Activated naive CD8-positive, alpha-beta T cell treated with anti-CD3 and anti-CD28 coated beads, Interleukin-2, amount 50 U/mL, for 24 hours (primary cell): ENCODE measurements at regions not wholly inside any gene's neighbourhood (a gene's known extent, or its start where the extent isn't known, plus 50 kb on each side); places are given as distances from the start of the nearest gene placed in this dataset.

Experiments used
- ATAC-seq: fragments of 150-1000 bp; cut with Tn5 transposase; one replicate; pipeline ENCODE4 v1.10.0; 2021
- DNase-seq: peaks from one replicate; pipeline ENCODE4 v3.0.0; 2021
- H3K27ac Mint-ChIP-seq: one replicate; pipeline ENCODE4 v1.8.0; 2021; ENCODE audit warnings: mild to moderate bottlenecking, mixed read lengths
- H3K27me3 Mint-ChIP-seq: one replicate; pipeline ENCODE4 v1.8.0; 2021; ENCODE audit warnings: mixed read lengths
- H3K36me3 Mint-ChIP-seq: one replicate; pipeline ENCODE4 v1.8.0; 2021; ENCODE audit warnings: low read depth, mixed read lengths
- H3K4me1 Mint-ChIP-seq: one replicate; pipeline ENCODE4 v1.8.0; 2021; ENCODE audit warnings: mixed read lengths
- H3K4me3 Mint-ChIP-seq: one replicate; pipeline ENCODE4 v1.8.0; 2021; ENCODE audit warnings: mild to moderate bottlenecking, moderate library complexity, mixed read lengths
- H3K9me3 Mint-ChIP-seq: one replicate; pipeline ENCODE4 v1.8.0; 2021; ENCODE audit warnings: mixed read lengths

DNA sequence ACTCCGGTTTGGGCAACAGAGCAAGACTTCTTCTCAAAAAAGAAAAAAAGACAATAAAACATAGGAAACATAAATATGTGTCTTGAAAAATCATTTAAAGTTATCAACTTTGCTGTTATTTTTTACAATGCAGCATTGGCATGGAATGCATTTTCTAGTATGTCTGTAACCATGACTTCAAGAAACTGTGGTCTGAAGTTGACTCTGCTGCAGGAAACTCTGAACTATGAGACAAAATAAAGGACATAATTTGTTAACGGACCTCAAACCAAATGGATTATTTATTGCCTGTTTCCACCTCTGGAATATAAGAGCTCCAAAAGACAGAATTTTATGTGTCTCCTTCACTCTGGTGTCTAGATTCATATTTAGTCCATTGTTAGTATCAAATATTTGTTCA is 79.1 kb downstream of the TRIB2 start:
- Mint-ChIP-seq H3K4me1 (peaks cover 13% of the 10 kb centered on the region), H3K27me3 (no peaks in the 10 kb centered on the region), H3K4me3 (no peak overlapping the region), H3K9me3 (peaks cover 28% of the 10 kb centered on the region), H3K36me3 (no peaks in the 10 kb centered on the region), H3K27ac (no peak overlapping the region)
- DNase-seq (no peak), ATAC-seq (no peak)

DNA sequence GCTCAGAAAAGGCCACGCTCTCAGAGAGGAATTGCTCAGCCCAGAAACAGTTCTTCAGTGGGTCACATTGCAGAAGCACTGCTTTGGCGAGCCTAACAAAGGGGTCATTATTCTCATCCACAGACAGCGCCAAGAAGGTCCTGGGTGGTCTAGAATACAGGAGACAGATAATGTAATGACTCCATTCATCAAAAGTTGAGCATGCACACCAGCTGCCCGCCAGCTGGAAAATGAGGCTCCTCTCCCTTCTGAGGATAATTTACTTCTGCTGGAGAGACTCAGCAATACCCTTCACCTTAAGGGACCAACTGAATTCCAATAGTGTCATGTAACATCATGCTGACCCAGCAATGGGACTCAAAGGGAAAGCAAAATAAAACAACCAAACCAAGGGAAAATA is 79.9 kb downstream of the TRIB2 start:
- Mint-ChIP-seq H3K4me3 (no peak overlapping the region), H3K27ac (no peak overlapping the region), H3K4me1 (peaks cover 13% of the 10 kb centered on the region), H3K27me3 (no peaks in the 10 kb centered on the region), H3K36me3 (peaks cover under 1% of the 10 kb centered on the region), H3K9me3 (peaks cover 36% of the 10 kb centered on the region)
- DNase-seq (no peak), ATAC-seq (no peak)

DNA sequence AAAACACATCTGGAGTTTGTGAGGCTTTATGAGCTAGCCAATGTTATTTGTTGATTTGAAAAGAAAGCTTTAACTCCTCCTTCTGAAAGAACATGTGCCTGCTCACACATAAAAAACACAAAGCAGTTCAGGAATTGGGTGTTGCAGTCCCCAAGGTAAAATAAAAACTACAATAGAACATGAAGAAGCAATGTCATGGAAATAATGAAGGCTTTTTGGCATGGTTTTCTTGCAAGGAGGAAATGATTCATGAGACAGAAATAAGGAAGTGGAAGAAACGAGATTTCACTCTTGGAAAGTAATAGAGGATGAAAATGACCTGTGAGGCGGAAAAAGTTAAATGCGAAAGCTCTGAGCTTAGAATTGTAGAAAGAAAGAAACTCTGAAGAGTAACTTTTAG is 81.1 kb downstream of the TRIB2 start:
- H3K27ac Mint-ChIP-seq = peak overlapping the region; percentile 30
- H3K36me3 Mint-ChIP-seq = peaks cover 5% of the 10 kb centered on the region
- ATAC-seq (peak; percentile 43), DNase-seq (no peak)
- no peaks in the 10 kb centered on the region for H3K27me3 Mint-ChIP-seq
- H3K4me1 Mint-ChIP-seq = peaks cover 13% of the 10 kb centered on the region
- peak overlapping the region; percentile 5 for H3K4me3 Mint-ChIP-seq
- peaks cover 45% of the 10 kb centered on the region for H3K9me3 Mint-ChIP-seq

- Mint-ChIP-seq H3K27me3 (peaks cover 6% of the 10 kb centered on the region), H3K9me3 (peaks cover 38% of the 10 kb centered on the region), H3K36me3 (peaks cover 5% of the 10 kb centered on the region), H3K4me3 (no peak overlapping the region), H3K4me1 (peaks cover 10% of the 10 kb centered on the region), H3K27ac (no peak overlapping the region)
- DNase-seq (no peak), ATAC-seq (no peak)
These were observed 86.9 kb downstream of the TRIB2 start for GRCh38 chr2:12803607-12804006.

- H3K27ac Mint-ChIP-seq = no peak overlapping the region
- H3K36me3 Mint-ChIP-seq = peaks cover 5% of the 10 kb centered on the region
- no peak overlapping the region for H3K4me3 Mint-ChIP-seq
- H3K9me3 Mint-ChIP-seq = peaks cover 32% of the 10 kb centered on the region
- H3K27me3 Mint-ChIP-seq = peaks cover 6% of the 10 kb centered on the region
- no peak for ATAC-seq
- peaks cover 8% of the 10 kb centered on the region for H3K4me1 Mint-ChIP-seq
- no peak for DNase-seq
These were observed 87.5 kb downstream of the TRIB2 start for GRCh38 chr2:12804091-12804856.

- peaks cover 6% of the 10 kb centered on the region for H3K27me3 Mint-ChIP-seq
- H3K27ac Mint-ChIP-seq = no peak overlapping the region
- no peak for ATAC-seq
- H3K9me3 Mint-ChIP-seq = peaks cover 27% of the 10 kb centered on the region
- no peak for DNase-seq
- H3K4me1 Mint-ChIP-seq = peaks cover 8% of the 10 kb centered on the region
- no peak overlapping the region for H3K4me3 Mint-ChIP-seq
- peaks cover 5% of the 10 kb centered on the region for H3K36me3 Mint-ChIP-seq
These were observed 88.3 kb downstream of the TRIB2 start for GRCh38 chr2:12805033-12805432.

GRCh38 chr2:12806549-12807242 is 90.0 kb downstream of the TRIB2 start:
- Mint-ChIP-seq H3K27me3 (peaks cover 6% of the 10 kb centered on the region), H3K4me1 (peaks cover 8% of the 10 kb centered on the region), H3K9me3 (peaks cover 10% of the 10 kb centered on the region), H3K4me3 (no peak overlapping the region), H3K27ac (no peak overlapping the region), H3K36me3 (peaks cover 4% of the 10 kb centered on the region)
- DNase-seq (no peak), ATAC-seq (no peak)

DNA sequence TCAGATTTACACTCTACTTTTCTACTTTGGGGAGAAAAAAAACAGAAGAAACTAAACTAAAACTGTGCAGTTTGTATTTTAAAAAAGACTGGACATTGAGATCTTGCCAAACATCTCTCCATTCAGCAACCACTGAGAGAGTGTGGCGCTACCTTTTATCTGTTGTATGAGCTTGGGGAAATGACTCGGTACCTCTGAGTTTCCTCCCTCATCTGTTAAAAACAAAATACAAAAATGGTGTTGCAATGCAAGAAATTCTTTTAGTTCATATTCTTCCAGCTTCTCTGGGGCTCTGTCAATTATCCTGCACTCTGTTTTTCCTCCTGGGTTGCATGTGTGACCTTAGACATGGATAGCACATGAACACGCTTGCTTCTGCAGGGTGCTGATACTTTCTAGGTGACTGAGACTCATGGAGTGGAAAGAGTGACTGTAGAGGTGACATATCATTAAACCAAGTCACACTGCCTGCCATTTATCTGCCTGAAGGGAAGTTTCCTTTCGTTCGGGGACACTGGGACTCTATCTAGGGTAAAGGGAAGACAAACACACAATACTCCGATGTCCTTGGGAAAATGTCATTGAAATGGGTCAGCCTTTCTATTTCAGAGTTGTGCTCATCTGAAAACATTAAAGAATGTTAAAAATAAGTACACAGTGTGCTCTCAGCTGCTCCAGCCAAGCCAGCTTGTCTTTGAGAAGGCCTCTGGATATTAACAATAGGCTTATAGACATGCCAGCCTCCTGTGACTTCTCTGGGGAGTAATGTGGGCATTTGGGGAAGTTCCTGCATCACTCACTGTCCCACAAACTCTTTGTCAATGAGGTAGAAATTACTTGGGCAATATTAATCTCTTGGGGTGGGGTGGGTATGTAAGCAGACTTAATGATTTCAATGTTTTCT is 91.4 kb downstream of the TRIB2 start:
- no peak overlapping the region for H3K4me3 Mint-ChIP-seq
- H3K27me3 Mint-ChIP-seq = peaks cover 6% of the 10 kb centered on the region
- H3K36me3 Mint-ChIP-seq = no peaks in the 10 kb centered on the region
- ATAC-seq = peak; percentile 63
- H3K27ac Mint-ChIP-seq = no peak overlapping the region
- no peaks in the 10 kb centered on the region for H3K9me3 Mint-ChIP-seq
- no peak for DNase-seq
- peaks cover 8% of the 10 kb centered on the region for H3K4me1 Mint-ChIP-seq

- no peak overlapping the region for H3K4me3 Mint-ChIP-seq
- H3K4me1 Mint-ChIP-seq = peaks cover 8% of the 10 kb centered on the region
- H3K27me3 Mint-ChIP-seq = peaks cover 6% of the 10 kb centered on the region
- no peaks in the 10 kb centered on the region for H3K9me3 Mint-ChIP-seq
- no peak overlapping the region for H3K27ac Mint-ChIP-seq
- DNase-seq (no peak), ATAC-seq (no peak)
- no peaks in the 10 kb centered on the region for H3K36me3 Mint-ChIP-seq
These were observed 92.8 kb downstream of the TRIB2 start for GRCh38 chr2:12809526-12809925.

GRCh38 chr2:12811916-12812315 is 95.2 kb downstream of the TRIB2 start:
- no peaks in the 10 kb centered on the region for H3K9me3 Mint-ChIP-seq
- peaks cover 6% of the 10 kb centered on the region for H3K27me3 Mint-ChIP-seq
- no peak overlapping the region for H3K4me3 Mint-ChIP-seq
- DNase-seq (no peak), ATAC-seq (no peak)
- no peaks in the 10 kb centered on the region for H3K36me3 Mint-ChIP-seq
- H3K27ac Mint-ChIP-seq = no peak overlapping the region
- peaks cover 20% of the 10 kb centered on the region for H3K4me1 Mint-ChIP-seq

- Mint-ChIP-seq H3K4me1 (peaks cover 26% of the 10 kb centered on the region), H3K9me3 (no peaks in the 10 kb centered on the region), H3K27me3 (no peaks in the 10 kb centered on the region), H3K4me3 (no peak overlapping the region), H3K36me3 (no peaks in the 10 kb centered on the region), H3K27ac (no peak overlapping the region)
- no peak for ATAC-seq
- DNase-seq = no peak
These were observed 96.4 kb downstream of the TRIB2 start for GRCh38 chr2:12813166-12813565.

GRCh38 chr2:12816379-12817306 is 99.9 kb downstream of the TRIB2 start:
- DNase-seq = no peak
- no peaks in the 10 kb centered on the region for H3K9me3 Mint-ChIP-seq

GRCh38 chr2:12817870-12818269 is 101.1 kb downstream of the TRIB2 start:
- DNase-seq (peak; percentile 4), ATAC-seq (peak; percentile 70)
- Mint-ChIP-seq H3K36me3 (no peaks in the 10 kb centered on the region), H3K27ac (no peak overlapping the region), H3K4me3 (no peak overlapping the region), H3K9me3 (no peaks in the 10 kb centered on the region), H3K4me1 (peaks cover 38% of the 10 kb centered on the region), H3K27me3 (peaks cover 6% of the 10 kb centered on the region)

More at GRCh38 chr2:12816379-12817306, 99.9 kb downstream of the TRIB2 start:
- H3K4me3 Mint-ChIP-seq = no peak overlapping the region
- H3K36me3 Mint-ChIP-seq = no peaks in the 10 kb centered on the region
- ATAC-seq = peak; percentile 66
- no peak overlapping the region for H3K27ac Mint-ChIP-seq
- H3K27me3 Mint-ChIP-seq = peaks cover 6% of the 10 kb centered on the region
- H3K4me1 Mint-ChIP-seq = peaks cover 38% of the 10 kb centered on the region
